8988T (cell line): ENCODE measurements at regions not wholly inside any gene's neighbourhood (a gene's known extent, or its start where the extent isn't known, plus 50 kb on each side); places are given as distances from the start of the nearest gene placed in this dataset.
"Not testable (repeated sequence)": the region's sequence is repeated elsewhere in the genome, so short reads cannot be mapped to it uniquely, and the experiment has no call there.

Experiments
- DNase-seq: peaks from one replicate; pipeline ENCODE4 v3.0.0; 2011

DNA sequence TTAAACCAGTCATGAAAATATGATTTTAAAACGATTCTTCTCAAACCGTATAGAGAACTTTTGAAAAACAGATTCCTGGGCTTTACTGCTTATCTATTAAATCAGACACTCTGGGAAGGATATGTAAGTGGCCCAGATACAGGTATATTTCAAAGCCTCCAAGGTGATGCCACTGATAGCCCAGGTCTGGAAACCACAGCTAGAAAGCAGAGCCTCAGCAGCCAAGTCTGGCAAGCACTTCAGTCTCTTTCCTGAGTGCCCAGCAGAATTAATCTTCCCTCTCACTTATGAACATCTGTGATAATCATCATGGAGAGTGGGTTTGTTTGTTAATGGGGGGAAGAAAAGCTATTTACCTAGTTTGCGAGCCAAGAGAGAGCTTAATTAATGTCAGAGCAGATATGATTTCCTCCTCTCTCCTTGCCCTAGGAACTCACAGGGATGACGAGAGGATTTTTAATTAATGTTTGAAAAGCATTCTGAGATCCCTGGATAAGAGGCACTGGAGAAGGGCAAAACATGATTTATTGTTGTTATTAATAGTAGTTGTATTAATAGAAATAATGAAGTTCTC is 368.4 kb downstream of the TLE1 start:
- no peak for DNase-seq

DNA sequence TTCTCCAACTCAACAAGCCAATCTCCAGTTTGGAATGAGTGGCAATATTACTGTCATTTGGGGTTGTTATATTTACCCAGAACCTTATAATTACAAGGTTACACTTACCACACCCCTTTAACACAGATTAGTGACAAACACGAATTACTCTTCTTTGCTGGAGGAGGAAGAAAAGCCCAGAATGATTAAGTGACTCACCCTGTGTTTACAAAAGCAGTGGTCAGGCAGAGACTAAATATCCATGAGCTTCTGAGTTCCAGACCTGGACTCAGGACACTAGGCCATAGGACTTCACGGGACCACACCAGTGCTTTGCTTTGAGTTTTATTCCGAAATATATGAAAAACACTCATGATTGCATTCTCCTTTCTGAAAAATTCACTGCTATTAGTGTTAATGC is 370.8 kb downstream of the TLE1 start:
- no peak for DNase-seq

DNA sequence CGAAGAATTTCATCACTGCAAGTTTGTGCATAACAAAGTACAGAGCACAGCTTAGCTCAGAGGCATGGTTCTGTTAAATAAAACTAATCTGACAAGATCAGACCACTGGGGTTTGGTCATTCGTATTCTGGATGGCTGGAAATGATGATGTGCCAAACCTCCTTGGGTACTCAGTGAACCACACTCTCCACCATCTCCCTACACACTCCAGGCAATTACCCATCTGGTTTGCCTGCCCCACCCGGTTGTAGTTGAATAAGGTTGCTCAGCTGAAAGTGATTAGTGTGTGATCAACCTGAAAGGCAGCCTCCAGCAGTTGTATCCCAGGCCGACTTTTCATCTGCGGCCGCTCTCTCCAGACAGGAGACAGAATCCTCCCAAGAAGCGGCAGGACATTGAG is 371.4 kb downstream of the TLE1 start:
- no peak for DNase-seq

DNA sequence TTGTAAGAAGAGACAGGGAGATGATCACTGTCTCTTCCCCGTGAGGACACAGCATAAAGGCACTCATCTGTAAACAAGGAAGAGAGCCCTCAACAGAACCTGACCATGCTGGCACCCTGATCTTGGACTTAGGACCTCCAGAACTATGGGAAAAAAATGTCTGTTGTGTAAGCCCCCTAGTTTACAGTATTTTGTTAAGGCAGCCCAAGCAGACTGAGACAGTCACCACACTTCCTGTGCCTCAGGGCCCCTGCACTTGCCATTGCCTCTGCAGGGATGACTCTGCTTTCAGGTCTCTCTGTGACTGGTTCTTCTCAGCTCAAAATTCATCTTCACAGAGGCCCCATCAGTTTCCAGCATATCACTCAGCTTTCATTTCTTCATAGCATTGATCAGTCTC is 372.1 kb downstream of the TLE1 start:
- no peak for DNase-seq

DNA sequence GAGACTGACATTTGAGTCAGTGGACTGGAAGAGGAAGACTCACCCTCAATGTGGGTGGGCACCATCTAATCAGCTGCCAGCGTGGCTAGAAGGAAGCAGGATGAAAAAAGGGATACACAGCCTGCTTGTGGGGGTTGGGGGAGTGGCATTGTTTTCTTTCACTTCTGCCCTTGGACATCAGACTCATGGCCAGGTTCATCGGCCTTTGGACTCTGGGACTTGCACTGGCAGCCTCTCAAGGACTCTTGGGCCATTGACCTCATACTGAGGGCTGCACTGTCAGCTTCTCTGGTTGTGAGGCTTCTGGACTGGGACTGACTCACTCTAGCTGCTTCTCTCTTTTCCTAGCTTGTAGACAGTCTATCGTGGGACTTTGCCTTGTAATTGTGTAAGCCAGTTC is 374.9 kb downstream of the TLE1 start:
- DNase-seq: no peak

DNA sequence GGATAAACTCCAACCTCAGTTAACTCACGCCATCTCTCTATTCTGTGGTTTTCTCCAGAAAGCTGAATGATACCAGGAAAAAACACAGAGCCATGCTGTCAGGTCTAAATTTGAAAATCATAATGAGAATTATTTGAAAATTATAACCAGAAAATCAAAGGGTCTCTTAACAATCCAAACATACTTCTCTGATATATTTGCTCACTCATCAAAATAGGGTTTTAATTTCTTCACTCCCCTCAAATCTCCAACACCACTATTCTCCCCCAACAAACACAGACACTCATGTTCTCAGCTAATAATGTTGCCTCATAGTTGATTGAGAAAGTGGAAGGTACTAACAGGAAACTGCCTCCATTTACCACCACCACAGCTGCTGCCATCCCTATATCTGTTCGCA is 375.5 kb downstream of the TLE1 start:
- no peak for DNase-seq

DNA sequence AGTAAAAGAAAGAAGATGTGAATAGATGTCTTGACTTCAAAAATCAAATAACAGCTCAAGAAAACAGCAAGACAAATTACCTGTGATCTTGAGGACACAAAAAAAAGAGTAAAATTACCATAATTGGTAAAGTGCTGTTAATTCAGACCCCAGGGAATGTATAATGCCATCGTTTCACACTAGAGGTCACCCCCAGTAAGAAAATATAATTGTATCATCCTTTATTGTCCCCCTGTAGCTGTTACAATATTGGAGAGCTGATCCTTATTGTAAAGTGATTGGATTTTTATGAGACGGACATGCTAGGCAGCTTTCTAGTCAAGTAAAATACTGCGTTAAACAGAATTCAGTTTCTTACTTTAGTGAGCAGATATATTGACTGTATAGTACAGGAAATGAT is 377.0 kb downstream of the TLE1 start:
- no peak for DNase-seq

DNA sequence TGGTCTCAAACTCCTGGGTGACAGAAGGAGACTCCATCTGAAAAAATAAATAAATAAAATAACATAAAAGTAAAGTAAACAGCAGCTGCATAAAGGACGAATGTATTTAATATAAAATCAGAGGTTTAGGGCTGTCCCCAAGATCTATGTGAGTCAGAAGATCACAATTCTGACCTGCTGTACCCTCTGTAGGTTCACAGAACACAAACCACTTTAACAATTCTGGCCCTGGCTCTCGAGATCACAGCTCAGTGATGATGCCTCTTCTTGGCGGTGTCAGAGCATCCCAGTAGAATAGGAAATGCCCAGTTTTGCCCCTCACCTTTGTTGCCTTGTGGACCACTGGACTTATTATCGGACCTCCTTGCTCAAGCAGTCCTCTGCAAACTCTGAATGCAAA is 380.9 kb downstream of the TLE1 start:
- DNase-seq: no peak

DNA sequence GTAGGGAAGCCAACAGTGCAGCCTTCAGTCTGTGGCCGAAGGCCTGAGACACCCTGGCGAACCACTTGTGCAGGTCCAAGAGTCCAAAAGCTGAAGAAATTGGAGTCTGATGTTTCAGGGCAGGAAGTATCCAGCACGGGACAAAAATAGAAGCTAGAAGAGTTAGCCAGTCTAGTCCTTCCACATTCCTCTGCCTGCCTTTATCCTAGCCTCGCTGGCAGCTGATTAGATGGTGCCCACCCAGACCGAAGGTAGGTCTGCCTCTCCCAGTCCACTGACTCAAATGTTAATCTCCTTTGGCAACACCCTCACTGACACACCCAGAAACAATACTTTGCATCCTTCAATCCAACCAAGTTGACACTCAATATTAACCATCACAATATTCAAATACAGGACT is 381.6 kb downstream of the TLE1 start:
- not testable (repeated sequence) for DNase-seq

DNA sequence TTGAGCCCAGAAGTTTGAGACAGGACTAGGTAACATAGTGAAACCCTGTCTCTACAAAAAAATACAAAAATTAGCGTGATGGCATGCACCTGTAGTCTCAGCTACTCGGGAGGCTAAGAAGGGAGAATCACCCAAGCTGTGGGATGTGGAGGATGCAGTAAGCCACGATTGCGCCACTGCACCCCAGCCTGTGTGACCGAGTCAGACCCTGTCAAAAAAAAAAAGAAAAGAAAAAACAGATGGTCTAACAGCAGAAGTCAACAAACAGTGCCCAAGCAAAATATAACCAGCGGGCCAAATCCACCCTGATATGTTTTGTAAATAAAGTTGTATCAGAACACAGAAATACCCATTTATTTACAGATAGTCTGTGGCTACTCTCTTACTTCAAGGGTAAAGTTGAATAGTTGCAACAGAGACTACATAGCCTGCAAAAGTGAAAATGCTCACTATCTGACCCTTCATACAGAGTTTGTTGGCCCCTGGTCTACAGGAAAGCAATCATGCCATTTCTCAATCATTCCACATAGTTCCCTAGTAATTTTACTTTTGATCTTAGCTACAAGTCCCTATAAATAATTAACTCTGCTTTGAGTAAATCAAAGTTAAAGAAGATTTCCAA is 383.7 kb downstream of the TLE1 start:
- DNase-seq: no peak

DNA sequence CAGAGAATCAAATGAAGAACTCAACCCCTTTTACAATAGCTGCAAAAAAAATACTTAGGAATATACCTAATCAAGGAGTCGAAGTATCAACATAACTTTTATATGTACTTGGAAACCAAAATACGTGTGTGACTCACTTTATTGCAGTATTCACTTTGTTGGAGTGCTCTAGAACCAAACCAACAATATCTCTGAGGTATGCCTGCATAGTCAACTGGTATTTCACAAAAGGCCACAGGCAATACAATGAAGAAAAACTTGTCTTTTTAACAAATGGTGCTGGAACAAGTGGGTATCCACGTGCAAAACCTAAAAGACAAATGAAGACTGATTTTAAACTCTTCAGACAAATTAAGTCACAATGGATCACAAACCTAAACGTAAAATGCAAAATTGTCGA is 385.7 kb downstream of the TLE1 start:
- no peak for DNase-seq

DNA sequence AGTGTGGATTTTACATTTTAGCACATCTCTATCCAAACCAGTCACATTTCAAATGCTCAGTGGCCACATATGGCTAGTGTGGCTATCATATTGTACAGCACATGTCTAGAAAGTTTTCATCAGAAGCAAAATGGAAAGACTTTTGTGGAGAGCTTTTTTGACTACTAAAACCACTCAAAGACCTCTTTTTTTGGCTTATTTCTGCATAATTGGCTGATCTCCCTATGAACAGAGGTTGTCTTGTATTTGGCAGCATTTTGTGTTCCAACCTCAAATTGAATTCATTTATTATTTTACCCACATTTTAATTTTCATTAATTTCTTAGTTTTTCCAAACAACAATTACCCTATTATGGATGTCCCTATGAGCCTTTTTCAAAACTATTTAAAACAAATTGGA is 395.7 kb downstream of the TLE1 start:
- DNase-seq: no peak

DNA sequence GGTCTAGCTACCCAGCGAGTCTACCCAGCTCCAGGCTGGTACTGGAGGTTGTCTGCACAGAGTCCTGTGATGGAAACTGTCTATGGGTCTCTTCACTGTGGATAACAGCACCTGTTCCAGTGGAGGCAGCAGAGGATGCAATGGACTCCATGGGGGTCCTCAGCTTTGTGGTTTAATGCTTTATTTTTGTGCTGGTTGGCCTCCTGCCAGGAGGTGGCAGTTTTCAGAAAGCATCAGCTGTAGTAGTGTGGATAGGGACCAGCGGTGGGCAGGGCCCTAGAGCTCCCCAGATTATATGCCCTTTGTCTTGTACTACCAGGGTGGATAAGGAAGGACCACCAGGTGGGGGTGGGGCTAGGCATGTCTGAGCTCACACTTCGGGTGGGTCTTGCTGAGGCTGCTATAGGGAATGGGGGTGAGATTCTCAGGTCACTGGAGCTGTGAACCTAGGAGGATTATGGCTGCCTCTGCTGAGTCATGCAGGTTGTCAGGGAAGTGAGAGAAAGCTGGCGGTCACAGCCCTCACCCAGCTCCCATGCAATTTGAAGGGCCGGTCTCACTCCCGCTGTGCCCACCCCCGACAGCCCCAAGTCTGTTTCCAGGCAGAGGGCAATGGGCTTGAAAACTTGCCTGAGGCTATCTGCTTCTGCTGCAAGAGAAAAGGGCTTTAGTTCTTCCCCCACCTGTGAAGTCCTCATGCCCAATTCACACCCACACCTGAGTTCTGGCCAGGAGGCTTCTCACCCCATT is 397.1 kb downstream of the TLE1 start:
- no peak for DNase-seq

DNA sequence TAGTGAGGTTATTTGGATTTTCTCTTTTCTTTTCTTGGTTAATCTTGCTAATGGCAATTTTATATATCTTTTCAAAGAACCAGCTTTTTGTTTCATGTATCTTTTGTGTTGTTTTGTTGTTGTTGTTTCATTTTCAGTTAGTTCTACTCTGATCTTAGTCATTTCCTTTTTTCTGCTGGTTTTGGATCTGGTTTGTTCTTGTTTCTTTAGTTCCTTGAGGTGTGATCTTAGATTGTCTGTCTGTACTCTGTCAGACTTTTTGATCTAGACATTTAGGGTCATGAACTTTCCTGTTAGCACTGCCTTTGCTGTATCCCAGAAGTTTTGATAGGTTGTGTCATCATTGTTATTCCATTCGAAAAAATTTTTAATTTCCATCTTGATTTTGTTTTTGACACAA is 399.7 kb downstream of the TLE1 start:
- DNase-seq: no peak

DNA sequence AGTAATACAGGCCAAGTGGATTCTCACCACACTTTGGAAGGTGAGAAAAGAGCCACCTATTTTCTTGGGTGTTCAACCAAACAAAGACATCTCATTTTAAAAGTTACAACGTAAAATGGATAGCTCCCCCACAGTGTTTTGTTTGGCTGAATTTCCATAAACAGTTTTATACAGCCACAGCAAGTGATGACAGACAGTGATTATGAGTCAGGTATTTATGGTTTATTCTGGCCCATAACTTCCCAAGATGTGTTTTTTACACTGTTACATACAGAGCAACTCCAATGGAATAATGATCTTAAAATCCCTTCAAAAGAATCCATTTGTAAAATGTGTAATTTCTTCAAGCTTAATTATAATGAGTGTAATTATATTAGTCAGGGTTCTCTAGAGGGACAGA is 421.3 kb downstream of the TLE1 start:
- DNase-seq: no peak

DNA sequence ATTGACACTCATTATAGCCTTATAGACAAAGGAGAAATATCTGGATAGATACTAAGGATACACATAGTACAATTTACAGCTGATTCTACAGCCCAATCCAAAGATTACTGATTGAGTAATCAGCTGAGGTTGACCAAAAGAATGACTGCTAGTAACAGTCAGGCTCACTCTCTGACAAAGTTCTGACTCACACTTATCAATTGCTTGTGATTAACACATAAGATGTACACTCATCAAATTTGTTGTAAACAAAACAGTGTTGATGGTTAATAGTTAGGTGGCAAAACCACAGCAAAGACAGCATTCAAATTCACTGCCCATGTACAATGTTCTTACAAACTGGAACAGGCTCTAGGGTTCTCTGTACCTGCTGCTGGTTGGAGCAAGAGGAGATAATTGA is 422.7 kb downstream of the TLE1 start:
- DNase-seq: no peak

DNA sequence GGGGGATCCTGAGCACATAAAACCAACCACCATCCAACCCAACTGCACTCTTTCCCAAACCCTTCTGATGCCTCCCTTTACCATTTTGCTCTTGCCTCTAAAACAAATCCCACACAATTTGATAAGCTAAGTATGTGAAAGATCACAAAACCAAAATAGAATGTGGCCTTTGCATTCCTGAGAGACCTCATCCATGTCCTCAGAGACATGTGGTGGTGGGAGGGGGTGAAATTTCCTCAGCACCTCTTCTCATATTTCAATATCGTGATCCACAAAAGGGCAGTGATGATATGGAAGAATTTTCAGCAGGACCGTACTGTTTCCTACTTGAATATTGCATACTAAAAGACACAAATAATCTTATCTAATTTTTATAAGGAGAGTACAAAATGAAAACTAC is 423.3 kb downstream of the TLE1 start:
- DNase-seq: no peak

DNA sequence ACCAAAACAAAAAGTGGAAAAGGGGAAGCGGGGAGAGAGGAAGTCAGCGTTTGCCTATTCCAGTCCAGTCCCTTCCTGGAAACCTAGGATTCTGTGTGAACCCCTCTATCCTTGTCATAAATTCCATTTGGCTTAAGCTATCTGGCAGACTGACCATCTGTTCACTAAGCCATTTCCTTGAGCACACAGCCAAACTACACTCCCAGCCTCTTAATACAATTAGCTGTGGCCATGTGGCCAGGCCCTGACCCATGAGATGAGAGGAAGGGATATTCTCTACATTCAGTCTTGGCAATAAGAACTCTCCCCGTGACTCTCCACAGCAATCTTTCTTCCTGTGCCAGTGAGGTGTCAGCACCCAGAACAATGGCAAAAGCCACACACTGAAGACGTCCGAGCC is 424.8 kb downstream of the TLE1 start:
- no peak for DNase-seq

DNA sequence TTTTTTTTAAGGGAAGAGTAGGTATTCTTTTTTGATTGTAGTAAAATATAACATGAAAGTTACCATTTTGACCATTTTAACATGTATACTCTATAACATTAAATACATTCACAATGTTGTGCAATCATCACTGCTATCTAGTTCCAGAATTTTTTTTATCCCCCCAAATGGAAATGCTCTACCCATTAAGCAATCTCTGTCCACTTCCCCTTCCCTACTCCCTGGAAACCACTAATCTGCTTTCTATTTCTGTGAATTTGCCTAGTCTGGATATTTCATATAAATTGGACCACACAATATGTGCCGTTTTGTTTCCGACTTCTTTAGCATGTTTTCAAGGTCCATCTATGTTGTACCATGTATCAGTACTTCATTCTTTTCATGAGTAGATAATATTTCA is 429.5 kb downstream of the TLE1 start:
- DNase-seq: no peak

DNA sequence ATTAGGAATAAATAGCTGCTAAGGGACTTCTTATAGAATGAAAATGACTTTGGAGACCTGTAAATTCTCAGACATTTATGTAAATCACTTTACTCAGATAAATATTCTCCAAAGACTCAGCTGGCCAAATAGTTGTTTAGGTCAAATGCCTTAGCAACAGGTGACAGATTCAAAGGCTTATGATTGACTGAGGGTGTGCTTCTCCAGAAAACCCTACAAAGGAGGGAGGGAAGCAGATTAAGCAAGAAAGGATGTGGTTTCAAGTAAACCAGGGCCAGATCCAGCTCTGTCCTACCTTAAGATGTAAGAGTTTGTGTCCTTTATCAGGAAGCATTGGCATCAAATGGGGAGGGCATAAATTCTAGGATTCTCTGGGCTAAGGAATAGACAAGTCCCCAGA is 433.0 kb downstream of the TLE1 start:
- DNase-seq: no peak

DNA sequence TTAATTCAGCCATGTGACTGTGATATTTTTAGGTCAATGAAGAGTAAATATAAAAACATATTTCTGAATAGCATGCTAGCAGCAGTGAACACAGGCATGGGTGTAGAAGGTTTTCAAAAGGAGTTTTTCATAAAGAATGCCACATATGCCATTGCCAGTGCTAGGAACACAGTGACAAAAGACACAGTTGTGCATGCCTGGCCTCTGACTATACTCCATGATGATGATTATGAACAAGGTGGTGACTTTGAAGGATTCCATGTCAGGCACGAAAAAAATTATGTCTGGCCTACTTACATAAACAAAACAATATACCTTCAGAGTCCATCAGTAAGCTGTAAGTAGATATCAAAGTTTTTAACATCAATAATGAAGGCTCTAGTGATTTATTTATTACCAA is 438.7 kb downstream of the TLE1 start:
- DNase-seq: no peak

DNA sequence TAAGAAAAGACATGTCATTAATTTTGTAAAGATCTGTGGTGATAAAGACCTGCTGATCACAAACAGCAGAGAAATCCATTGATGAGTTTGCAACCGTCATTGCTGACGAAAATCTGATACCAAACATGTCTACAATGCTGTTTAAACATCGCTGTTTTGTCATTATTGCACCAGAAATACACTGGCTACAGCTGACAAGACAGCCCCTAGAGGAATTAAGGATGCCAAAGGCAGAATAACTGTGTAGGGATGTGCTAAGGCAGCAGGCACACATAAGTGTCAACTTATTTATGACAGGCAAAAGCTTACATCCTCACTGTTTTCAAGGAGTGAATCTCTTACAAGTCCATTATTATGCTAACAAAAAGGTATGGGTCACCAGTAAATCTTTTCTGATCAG is 439.3 kb downstream of the TLE1 start:
- no peak for DNase-seq

DNA sequence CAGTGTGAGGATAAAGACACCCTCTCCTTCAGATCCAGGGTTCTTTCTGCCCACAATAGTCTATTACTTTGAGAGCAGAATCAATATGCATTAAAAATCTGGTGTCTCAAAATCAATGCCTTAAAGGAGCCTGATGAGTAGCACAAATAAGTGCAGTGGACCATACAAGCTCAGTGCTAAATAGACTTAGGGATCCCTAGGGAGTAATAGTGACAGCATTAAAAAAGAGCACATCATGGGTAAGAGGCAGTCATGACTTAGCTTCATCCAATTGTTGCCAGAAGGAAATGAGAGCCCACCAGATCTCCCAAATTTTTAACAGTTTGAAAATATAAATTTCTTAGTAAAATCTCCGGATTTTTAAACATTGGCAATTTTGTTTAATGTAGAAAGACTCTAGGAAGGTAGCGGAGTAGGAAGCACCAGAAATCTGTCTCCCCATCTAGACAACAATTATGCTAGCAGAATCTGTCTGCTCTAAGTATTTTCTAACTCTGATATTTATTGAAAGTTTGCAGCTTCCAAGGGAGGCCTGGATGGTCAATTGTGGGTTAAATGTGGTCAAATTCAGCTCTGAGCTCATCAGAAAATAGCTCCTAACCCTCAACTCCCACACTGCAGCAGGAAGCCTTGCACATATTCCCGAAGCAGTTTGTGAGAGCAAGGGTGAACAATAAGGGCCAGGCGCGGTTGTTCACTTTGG is 443.9 kb downstream of the TLE1 start:
- DNase-seq: no peak

DNA sequence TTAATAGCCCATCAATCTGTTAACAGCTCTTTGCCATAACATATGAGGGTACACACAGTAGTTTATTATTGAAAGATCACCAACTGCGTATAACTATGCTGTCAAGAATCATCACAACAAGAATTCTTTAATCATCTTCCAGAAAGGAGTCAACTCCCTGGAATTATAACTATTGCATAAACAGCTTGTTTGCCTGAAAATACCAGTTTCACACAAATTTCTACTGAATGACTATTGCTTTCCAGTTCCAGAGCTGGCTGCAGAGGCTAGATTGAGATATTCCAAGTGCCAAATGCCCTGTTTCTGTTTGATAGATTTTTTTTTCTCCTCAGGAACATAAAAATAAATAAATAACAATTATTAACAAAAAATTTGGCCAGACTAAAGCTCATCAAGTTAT is 444.7 kb downstream of the TLE1 start:
- no peak for DNase-seq
